Activated CD4-positive, alpha-beta T cell treated with anti-CD3 and anti-CD28 coated beads, Interleukin-2, amount 10 ng/mL, durations not matched to agents 24 days and 14 days (primary cell): ENCODE measurements at regions not wholly inside any gene's neighbourhood (a gene's known extent, or its start where the extent isn't known, plus 50 kb on each side); places are given as distances from the start of the nearest gene placed in this dataset.
"Not testable (repeated sequence)": the region's sequence is repeated elsewhere in the genome, so short reads cannot be mapped to it uniquely, and the experiment has no call there.

Source experiments
- DNase-seq: peaks from one replicate; pipeline ENCODE4 v3.0.0; 2022
- H3K27ac Mint-ChIP-seq: one replicate; pipeline ENCODE4 v1.8.0; 2022; ENCODE audit warnings: mild to moderate bottlenecking, mixed read lengths
- H3K27me3 Mint-ChIP-seq: one replicate; pipeline ENCODE4 v1.8.0; 2022; ENCODE audit warnings: mixed read lengths
- H3K36me3 Mint-ChIP-seq: one replicate; pipeline ENCODE4 v1.8.0; 2022; ENCODE audit warnings: low read depth, mild to moderate bottlenecking, mixed read lengths
- H3K4me1 Mint-ChIP-seq: one replicate; pipeline ENCODE4 v1.8.0; 2021; ENCODE audit warnings: mixed read lengths
- H3K4me3 Mint-ChIP-seq: one replicate; pipeline ENCODE4 v1.8.0; 2022; ENCODE audit warnings: mild to moderate bottlenecking, moderate library complexity, mixed read lengths
- H3K9me3 Mint-ChIP-seq: one replicate; pipeline ENCODE4 v1.8.0; 2021; ENCODE audit warnings: mixed read lengths
- intact Hi-C: fragments of 100-400 bp; cut with micrococcal nuclease; formaldehyde crosslinking; loops from one replicate; pipeline ENCODE4 v1.15.1; 2023

GRCh38 chr3:107919239-107919638, 171.6 kb downstream of the CD47 start:
- H3K36me3 Mint-ChIP-seq = no peaks in the 10 kb centered on the region
- intact Hi-C loops = no loop called here
- no peak overlapping the region for H3K4me3 Mint-ChIP-seq
- no peak overlapping the region for H3K27ac Mint-ChIP-seq
- H3K27me3 Mint-ChIP-seq = peaks cover 46% of the 10 kb centered on the region
- DNase-seq = no peak
- H3K9me3 Mint-ChIP-seq = no peaks in the 10 kb centered on the region
- no peaks in the 10 kb centered on the region for H3K4me1 Mint-ChIP-seq

GRCh38 chr3:107916171-107916570, 174.7 kb downstream of the CD47 start:
- DNase-seq = no peak
- Mint-ChIP-seq H3K4me1 (peaks cover 5% of the 10 kb centered on the region), H3K27ac (no peak overlapping the region), H3K4me3 (no peak overlapping the region), H3K27me3 (peaks cover 31% of the 10 kb centered on the region), H3K9me3 (no peaks in the 10 kb centered on the region), H3K36me3 (no peaks in the 10 kb centered on the region)
- intact Hi-C loops = no loop called here

GRCh38 chr3:107915706-107916105, 175.1 kb downstream of the CD47 start:
- Mint-ChIP-seq H3K27me3 (peaks cover 28% of the 10 kb centered on the region), H3K4me1 (peaks cover 7% of the 10 kb centered on the region), H3K27ac (no peak overlapping the region), H3K36me3 (no peaks in the 10 kb centered on the region), H3K4me3 (no peak overlapping the region), H3K9me3 (no peaks in the 10 kb centered on the region)
- DNase-seq = no peak
- intact Hi-C loops = no loop called here

- intact Hi-C loops = no loop called here
- peaks cover 10% of the 10 kb centered on the region for H3K4me1 Mint-ChIP-seq
- H3K9me3 Mint-ChIP-seq = no peaks in the 10 kb centered on the region
- H3K4me3 Mint-ChIP-seq = no peak overlapping the region
- DNase-seq = no peak
- H3K27ac Mint-ChIP-seq = no peak overlapping the region
- H3K27me3 Mint-ChIP-seq = peaks cover 21% of the 10 kb centered on the region
- H3K36me3 Mint-ChIP-seq = no peaks in the 10 kb centered on the region
Measured at GRCh38 chr3:107913701-107914100, 177.1 kb downstream of the CD47 start.

- Mint-ChIP-seq H3K4me1 (peaks cover 12% of the 10 kb centered on the region), H3K27ac (no peak overlapping the region), H3K36me3 (no peaks in the 10 kb centered on the region), H3K27me3 (peaks cover 10% of the 10 kb centered on the region), H3K4me3 (no peak overlapping the region), H3K9me3 (no peaks in the 10 kb centered on the region)
- intact Hi-C loops = no loop called here
- DNase-seq = peak; percentile 52
Measured at GRCh38 chr3:107911337-107912000, 179.4 kb downstream of the CD47 start.

- Mint-ChIP-seq H3K4me1 (peaks cover 12% of the 10 kb centered on the region), H3K27ac (no peak overlapping the region), H3K4me3 (no peak overlapping the region), H3K9me3 (no peaks in the 10 kb centered on the region), H3K36me3 (no peaks in the 10 kb centered on the region), H3K27me3 (peaks cover 6% of the 10 kb centered on the region)
- peak; percentile 60 for DNase-seq
- intact Hi-C loops = no loop called here
Measured at GRCh38 chr3:107910713-107911259, 180.0 kb downstream of the CD47 start.

GRCh38 chr3:107909583-107909982, 181.2 kb downstream of the CD47 start:
- intact Hi-C loops, H3K36me3 Mint-ChIP-seq, H3K9me3 Mint-ChIP-seq, H3K27me3 Mint-ChIP-seq, DNase-seq, H3K27ac Mint-ChIP-seq, H3K4me3 Mint-ChIP-seq: not testable (repeated sequence)
- peaks cover 12% of the 10 kb centered on the region for H3K4me1 Mint-ChIP-seq

GRCh38 chr3:107907996-107908395, 182.8 kb downstream of the CD47 start:
- H3K4me1 Mint-ChIP-seq = peaks cover 12% of the 10 kb centered on the region
- H3K27me3 Mint-ChIP-seq = peaks cover 6% of the 10 kb centered on the region
- no peak for DNase-seq
- H3K9me3 Mint-ChIP-seq = peaks cover 2% of the 10 kb centered on the region
- no peak overlapping the region for H3K27ac Mint-ChIP-seq
- no peaks in the 10 kb centered on the region for H3K36me3 Mint-ChIP-seq
- no peak overlapping the region for H3K4me3 Mint-ChIP-seq
- intact Hi-C loops = no loop called here

GRCh38 chr3:107904536-107905066, 186.2 kb downstream of the CD47 start:
- H3K27me3 Mint-ChIP-seq = peaks cover 15% of the 10 kb centered on the region
- no peak overlapping the region for H3K4me3 Mint-ChIP-seq
- no peak overlapping the region for H3K27ac Mint-ChIP-seq
- H3K9me3 Mint-ChIP-seq = peaks cover 5% of the 10 kb centered on the region
- intact Hi-C loops = no loop called here
- H3K4me1 Mint-ChIP-seq = peaks cover 2% of the 10 kb centered on the region
- DNase-seq = peak; percentile 40
- H3K36me3 Mint-ChIP-seq = no peaks in the 10 kb centered on the region

- intact Hi-C loops = no loop called here
- H3K9me3 Mint-ChIP-seq = peaks cover 5% of the 10 kb centered on the region
- no peak overlapping the region for H3K4me3 Mint-ChIP-seq
- no peaks in the 10 kb centered on the region for H3K36me3 Mint-ChIP-seq
- peaks cover 26% of the 10 kb centered on the region for H3K27me3 Mint-ChIP-seq
- H3K27ac Mint-ChIP-seq = no peak overlapping the region
- no peaks in the 10 kb centered on the region for H3K4me1 Mint-ChIP-seq
- DNase-seq = peak; percentile 30
Measured at GRCh38 chr3:107899990-107900651, 190.7 kb downstream of the CD47 start.

GRCh38 chr3:107897471-107898061, 193.3 kb downstream of the CD47 start:
- Mint-ChIP-seq H3K27ac (no peak overlapping the region), H3K4me1 (peaks cover 3% of the 10 kb centered on the region)
- intact Hi-C loops = no loop called here

GRCh38 chr3:107894998-107895397, 195.8 kb downstream of the CD47 start:
- H3K4me1 Mint-ChIP-seq = peaks cover 3% of the 10 kb centered on the region

More at GRCh38 chr3:107897471-107898061, 193.3 kb downstream of the CD47 start:
- no peaks in the 10 kb centered on the region for H3K9me3 Mint-ChIP-seq
- H3K27me3 Mint-ChIP-seq = peaks cover 33% of the 10 kb centered on the region
- no peak for DNase-seq
- no peak overlapping the region for H3K4me3 Mint-ChIP-seq
- no peaks in the 10 kb centered on the region for H3K36me3 Mint-ChIP-seq

GRCh38 chr3:107892955-107893624, 197.7 kb downstream of the CD47 start:
- Mint-ChIP-seq H3K4me1 (peaks cover 3% of the 10 kb centered on the region), H3K4me3 (no peak overlapping the region), H3K9me3 (no peaks in the 10 kb centered on the region), H3K36me3 (no peaks in the 10 kb centered on the region), H3K27ac (no peak overlapping the region), H3K27me3 (peaks cover 26% of the 10 kb centered on the region)
- intact Hi-C loops = no loop called here
- peak; percentile 43 for DNase-seq

More at GRCh38 chr3:107894998-107895397, 195.8 kb downstream of the CD47 start:
- peak; percentile 41 for DNase-seq
- H3K4me3 Mint-ChIP-seq = no peak overlapping the region
- H3K36me3 Mint-ChIP-seq = no peaks in the 10 kb centered on the region
- intact Hi-C loops = no loop called here
- no peaks in the 10 kb centered on the region for H3K9me3 Mint-ChIP-seq
- H3K27me3 Mint-ChIP-seq = peaks cover 28% of the 10 kb centered on the region
- H3K27ac Mint-ChIP-seq = no peak overlapping the region
